Vagina (tissue), 2 donors: ENCODE measurements at regions not wholly inside any gene's neighbourhood (a gene's known extent, or its start where the extent isn't known, plus 50 kb on each side); places are given as distances from the start of the nearest gene placed in this dataset.

Source experiments
- DNase-seq, 2 donors: peaks; one replicate each; pipeline ENCODE4 v3.0.0-alpha.2; 2017; ENCODE audit errors: extremely low spot score in 2 of 2
- H3K27ac ChIP-seq: fragments of 200-600 bp; sonication (generic); one replicate; pipeline ENCODE4 v1.5.1; 2019
- H3K27me3 ChIP-seq: fragments of 200-600 bp; sonication (generic); one replicate; pipeline ENCODE4 v1.5.1; 2019
- H3K36me3 ChIP-seq, 2 donors: fragments of 200-600 bp; sonication (generic); one replicate each; pipeline ENCODE4 v1.5.1; 2017 to 2019
- H3K4me1 ChIP-seq: fragments of 200-600 bp; sonication (generic); one replicate; pipeline ENCODE4 v1.5.1; 2019
- H3K4me3 ChIP-seq, 2 donors: fragments of 200-600 bp; sonication (generic); 1 replicate in 1 of 2; 2 replicates in 1 of 2; pipeline ENCODE4 v1.5.1; 2016 to 2019
- H3K9me3 ChIP-seq: fragments of 200-600 bp; sonication (generic); one replicate; pipeline ENCODE4 v1.5.1; 2019
- POLR2A ChIP-seq, 2 donors: fragments of 450-650 bp; IDR thresholded peaks; one replicate each; pipeline ENCODE4 v1.6.1; 2017; ENCODE audit warnings: antibody characterized with exemption in 2 of 2, mild to moderate bottlenecking in 2 of 2, moderate library complexity in 2 of 2
- POLR2AphosphoS5 ChIP-seq, 2 donors: sonication (generic); formaldehyde crosslinking; IDR thresholded peaks; one replicate each; pipeline ENCODE4 v1.9.0; 2017; ENCODE audit warnings: antibody characterized with exemption in 2 of 2, mild to moderate bottlenecking in 2 of 2, low read depth in 1 of 2; ENCODE audit not compliant: insufficient read depth in 1 of 2
- intact Hi-C: fragments of 100-400 bp; cut with DNase I; formaldehyde crosslinking; loops from one replicate; pipeline ENCODE4 v1.15.1; 2023
- TF ChIP-seq, protein P1 (sequence below), 3 experiments: fragments of 450-650 bp in 2 of 3; fragments of 200-600 bp in 1 of 3; sonication (generic) in 1 of 3; IDR thresholded peaks; one replicate each; pipeline ENCODE4 v1.5.1; 2017 to 2019; ENCODE audit warnings: antibody characterized with exemption in 3 of 3, mild to moderate bottlenecking in 2 of 3, moderate library complexity in 2 of 3

DNA sequence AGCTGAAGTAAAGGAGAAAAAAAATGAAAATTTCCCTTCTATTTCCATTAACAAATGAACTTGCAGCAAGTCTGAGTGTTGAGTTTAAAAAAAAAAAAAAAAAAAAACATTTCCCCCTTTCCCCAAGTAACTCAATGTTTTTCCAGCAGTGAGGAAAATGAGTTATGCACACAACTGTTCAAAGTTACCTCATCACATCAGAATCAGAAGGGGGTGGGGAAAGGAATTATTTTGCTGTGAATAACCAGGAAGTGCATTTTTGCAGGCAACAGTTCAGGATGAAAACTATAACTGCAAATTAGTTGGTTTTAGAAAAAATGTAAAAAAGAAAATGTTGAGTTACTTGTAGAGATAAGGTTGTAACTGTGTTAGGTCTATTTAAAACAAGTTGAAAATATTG is 568.9 kb upstream of the CITED2 start:
- H3K36me3 ChIP-seq = no peaks in the 10 kb centered on the region
- intact Hi-C loops = no loop called here
- H3K4me1 ChIP-seq = no peaks in the 10 kb centered on the region
- no peak overlapping the region for H3K4me3 ChIP-seq
- no peaks in the 10 kb centered on the region for H3K27me3 ChIP-seq
- H3K27ac ChIP-seq = no peak overlapping the region
- DNase-seq = no peak
- no peaks in the 10 kb centered on the region for H3K9me3 ChIP-seq
- TF ChIP-seq, protein P1, sequence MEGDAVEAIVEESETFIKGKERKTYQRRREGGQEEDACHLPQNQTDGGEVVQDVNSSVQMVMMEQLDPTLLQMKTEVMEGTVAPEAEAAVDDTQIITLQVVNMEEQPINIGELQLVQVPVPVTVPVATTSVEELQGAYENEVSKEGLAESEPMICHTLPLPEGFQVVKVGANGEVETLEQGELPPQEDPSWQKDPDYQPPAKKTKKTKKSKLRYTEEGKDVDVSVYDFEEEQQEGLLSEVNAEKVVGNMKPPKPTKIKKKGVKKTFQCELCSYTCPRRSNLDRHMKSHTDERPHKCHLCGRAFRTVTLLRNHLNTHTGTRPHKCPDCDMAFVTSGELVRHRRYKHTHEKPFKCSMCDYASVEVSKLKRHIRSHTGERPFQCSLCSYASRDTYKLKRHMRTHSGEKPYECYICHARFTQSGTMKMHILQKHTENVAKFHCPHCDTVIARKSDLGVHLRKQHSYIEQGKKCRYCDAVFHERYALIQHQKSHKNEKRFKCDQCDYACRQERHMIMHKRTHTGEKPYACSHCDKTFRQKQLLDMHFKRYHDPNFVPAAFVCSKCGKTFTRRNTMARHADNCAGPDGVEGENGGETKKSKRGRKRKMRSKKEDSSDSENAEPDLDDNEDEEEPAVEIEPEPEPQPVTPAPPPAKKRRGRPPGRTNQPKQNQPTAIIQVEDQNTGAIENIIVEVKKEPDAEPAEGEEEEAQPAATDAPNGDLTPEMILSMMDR (IDR thresholded peaks at IDR 0.05) = no peak
- no peak for TF ChIP-seq POLR2A (IDR thresholded peaks at IDR 0.05)
- no peak for TF ChIP-seq POLR2AphosphoS5 (IDR thresholded peaks at IDR 0.05; ENCODE audit: insufficient read depth in 1 of 2, low read depth in 1 of 2)

DNA sequence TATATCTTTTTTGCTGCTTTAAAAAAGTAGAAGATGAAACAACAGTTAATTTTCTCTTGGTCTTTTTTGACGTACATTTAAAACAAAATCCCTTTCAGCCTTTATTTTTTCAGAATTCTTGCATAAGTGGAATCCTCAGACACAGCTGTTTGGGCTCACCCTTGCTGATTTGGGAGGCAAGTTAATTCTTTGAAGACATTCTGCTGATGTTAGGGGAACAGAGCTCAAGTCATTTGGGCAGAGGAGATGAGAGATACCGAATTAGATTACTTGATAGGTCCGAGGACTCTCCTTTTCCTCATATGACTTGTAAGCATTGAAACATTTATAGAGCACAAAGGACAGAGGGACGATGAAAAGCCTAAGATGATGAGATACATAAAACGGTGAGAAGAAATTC is 567.9 kb upstream of the CITED2 start:
- intact Hi-C loops = no loop called here
- Histone ChIP-seq H3K9me3 (no peaks in the 10 kb centered on the region), H3K4me3 (no peak overlapping the region), H3K27me3 (no peaks in the 10 kb centered on the region), H3K4me1 (no peaks in the 10 kb centered on the region), H3K36me3 (no peaks in the 10 kb centered on the region), H3K27ac (no peak overlapping the region)
- TF ChIP-seq POLR2AphosphoS5 (IDR thresholded peaks at IDR 0.05; ENCODE audit: insufficient read depth in 1 of 2, low read depth in 1 of 2) (no peak), POLR2A (IDR thresholded peaks at IDR 0.05) (no peak)
- TF ChIP-seq, protein P1 (IDR thresholded peaks at IDR 0.05) = no peak
- DNase-seq = no peak

DNA sequence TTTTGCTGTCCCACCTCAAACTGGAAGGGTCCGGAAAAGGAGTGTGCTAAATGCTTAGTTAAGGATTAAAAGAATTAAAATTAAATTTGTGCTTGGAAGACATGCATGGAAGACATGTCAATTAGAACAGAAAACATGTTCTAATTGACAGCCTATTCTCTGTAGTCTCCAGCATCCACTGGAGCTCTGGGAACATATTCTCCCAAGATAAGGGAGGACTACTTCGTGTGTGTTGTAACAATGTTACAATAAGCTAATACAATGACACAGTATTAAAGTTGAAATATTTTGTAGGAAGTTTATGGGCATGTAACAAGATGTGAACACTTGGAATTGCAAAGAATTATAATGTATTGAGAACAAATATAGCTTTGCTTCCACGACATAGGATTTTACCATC is 567.4 kb upstream of the CITED2 start:
- TF ChIP-seq POLR2A (IDR thresholded peaks at IDR 0.05) (no peak), POLR2AphosphoS5 (IDR thresholded peaks at IDR 0.05; ENCODE audit: insufficient read depth in 1 of 2, low read depth in 1 of 2) (no peak)
- TF ChIP-seq, protein P1 (IDR thresholded peaks at IDR 0.05) = no peak
- intact Hi-C loops = no loop called here
- Histone ChIP-seq H3K27me3 (no peaks in the 10 kb centered on the region), H3K4me1 (no peaks in the 10 kb centered on the region), H3K27ac (no peak overlapping the region), H3K4me3 (no peak overlapping the region), H3K9me3 (no peaks in the 10 kb centered on the region), H3K36me3 (no peaks in the 10 kb centered on the region)
- DNase-seq = no peak

- no peaks in the 10 kb centered on the region for H3K9me3 ChIP-seq
- no peaks in the 10 kb centered on the region for H3K36me3 ChIP-seq
- H3K4me3 ChIP-seq = no peak overlapping the region
- intact Hi-C loops = no loop called here
- no peaks in the 10 kb centered on the region for H3K27me3 ChIP-seq
- no peak for TF ChIP-seq POLR2AphosphoS5 (IDR thresholded peaks at IDR 0.05; ENCODE audit: insufficient read depth in 1 of 2, low read depth in 1 of 2)
- TF ChIP-seq, protein P1 (IDR thresholded peaks at IDR 0.05) = no peak
- TF ChIP-seq POLR2A (IDR thresholded peaks at IDR 0.05) = no peak
- DNase-seq = no peak
- H3K4me1 ChIP-seq = no peaks in the 10 kb centered on the region
- no peak overlapping the region for H3K27ac ChIP-seq
Measured at GRCh38 chr6:139940741-139941729, 566.6 kb upstream of the CITED2 start.
